HG03457 (cell line): ENCODE measurements at regions not wholly inside any gene's neighbourhood (a gene's known extent, or its start where the extent isn't known, plus 50 kb on each side); places are given as distances from the start of the nearest gene placed in this dataset.
"Not testable (repeated sequence)": the region's sequence is repeated elsewhere in the genome, so short reads cannot be mapped to it uniquely, and the experiment has no call there.

Experiments
- ATAC-seq: cut with Tn5 transposase; IDR thresholded peaks from one replicate; pipeline ENCODE4 v1.9.1; 2021; ENCODE audit warnings: moderate number of reproducible peaks; ENCODE audit not compliant: unreplicated experiment

DNA sequence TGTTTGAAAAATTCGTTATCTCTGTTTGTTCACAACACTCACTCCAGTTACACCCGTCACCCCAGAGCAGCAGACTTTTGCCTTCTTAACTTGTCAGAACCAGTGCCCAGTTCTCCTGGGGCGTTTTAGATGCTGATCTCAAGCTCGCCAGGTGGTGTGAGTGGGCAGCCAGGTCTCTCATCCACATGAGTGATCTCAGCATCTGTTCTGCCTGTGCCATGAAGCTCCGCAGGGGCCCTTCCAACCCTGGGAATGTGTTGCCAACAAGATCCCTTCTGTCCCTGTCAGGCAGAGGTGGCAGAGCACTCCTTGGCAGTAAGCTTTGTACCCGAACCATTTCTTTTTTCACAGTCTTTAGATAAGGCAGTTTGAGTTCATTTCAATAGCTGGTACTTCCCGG, 896.5 kb downstream of the UQCRFS1 start:
- no peak for ATAC-seq

DNA sequence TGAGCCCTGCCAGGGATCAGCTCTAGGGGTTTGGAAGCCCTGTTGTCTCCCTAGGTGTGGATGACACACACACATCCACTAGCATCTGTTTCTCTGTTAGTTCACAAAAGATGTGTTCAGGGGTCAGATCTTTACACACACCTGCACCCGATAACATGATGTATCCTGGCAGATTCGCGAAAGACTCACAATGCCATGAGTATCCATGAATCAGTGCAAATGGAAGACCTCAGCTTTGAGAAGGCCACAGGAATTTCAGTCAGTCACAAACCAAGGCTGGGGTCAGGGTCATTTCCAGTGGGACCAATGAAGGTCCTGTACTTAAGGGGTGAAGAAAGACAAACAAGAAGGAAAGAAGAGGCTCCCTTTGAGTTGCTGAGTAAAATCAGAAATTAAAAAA, 898.2 kb downstream of the UQCRFS1 start:
- no peak for ATAC-seq

DNA sequence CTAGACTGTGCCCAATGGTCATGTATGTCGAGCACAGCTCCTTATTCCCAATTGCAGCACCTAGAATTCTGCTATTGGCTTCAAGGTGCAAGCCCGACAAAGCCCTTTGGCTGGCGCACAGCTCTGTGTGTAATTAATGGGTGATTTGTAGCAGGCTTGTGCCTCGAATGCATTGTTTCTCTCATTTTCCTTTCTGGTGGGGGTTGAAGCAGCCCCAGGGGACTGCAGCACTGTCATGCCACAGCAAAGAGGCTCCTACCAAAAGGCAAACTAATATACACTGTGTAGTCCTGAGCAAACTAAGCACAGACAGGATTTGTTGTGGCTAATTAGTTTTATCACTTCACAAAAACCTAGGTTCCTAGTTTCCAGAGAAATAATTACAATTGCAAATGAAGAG, 898.7 kb downstream of the UQCRFS1 start:
- no peak for ATAC-seq

DNA sequence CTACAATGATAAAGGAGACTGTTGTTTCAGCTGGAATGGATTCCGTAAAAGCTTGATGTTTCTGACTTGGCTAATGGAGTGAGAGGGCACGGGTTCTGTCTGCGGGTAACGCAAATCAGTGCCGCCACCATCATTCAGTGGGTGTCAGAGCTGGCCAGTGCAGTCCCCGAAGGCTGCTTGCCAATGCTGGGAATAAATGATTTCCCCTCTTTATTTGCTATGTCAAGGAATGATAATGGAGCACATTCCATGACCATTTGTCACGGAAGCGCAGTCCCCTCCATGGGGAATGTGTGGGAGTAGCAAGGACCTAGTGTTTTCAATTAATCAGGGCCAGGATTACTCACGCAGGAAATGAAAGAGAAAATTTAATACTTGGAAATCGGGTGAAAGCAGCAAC, 899.3 kb downstream of the UQCRFS1 start:
- ATAC-seq: no peak

DNA sequence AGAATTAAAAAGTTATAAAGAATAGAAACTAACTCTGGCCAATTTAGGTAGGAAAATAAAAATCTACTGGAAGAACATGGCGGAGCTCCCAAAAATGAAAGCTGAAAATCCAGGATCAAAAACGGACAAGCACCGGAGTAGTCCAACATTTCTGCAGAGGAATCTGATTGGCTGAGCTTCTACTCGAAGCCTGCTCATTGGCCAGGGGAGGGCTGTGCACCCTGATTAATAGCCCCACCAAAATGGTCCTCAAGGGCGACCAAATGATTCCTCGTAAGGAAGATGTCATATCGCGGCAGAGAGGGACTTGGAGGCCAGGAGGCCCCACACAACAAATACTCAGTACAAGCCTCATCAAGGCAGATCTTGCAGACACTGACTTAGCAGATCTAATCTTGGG, 900.7 kb downstream of the UQCRFS1 start:
- no peak for ATAC-seq

DNA sequence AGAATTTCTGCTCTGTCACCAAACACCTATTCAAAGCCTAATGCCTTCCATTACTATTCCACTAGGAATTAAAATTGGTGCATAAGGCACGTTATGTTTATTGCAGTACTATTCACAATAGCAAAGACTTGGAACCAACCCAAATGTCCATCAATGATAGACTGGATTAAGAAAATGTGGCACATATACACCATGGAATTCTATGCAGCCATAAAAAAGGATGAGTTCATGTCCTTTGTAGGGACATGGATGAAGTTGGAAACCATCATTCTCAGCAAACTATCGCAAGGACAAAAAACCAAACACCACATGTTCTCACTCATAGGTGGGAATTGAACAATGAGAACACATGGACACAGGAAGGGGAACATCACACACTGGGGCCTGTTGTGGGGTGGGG, 902.1 kb downstream of the UQCRFS1 start:
- not testable (repeated sequence) for ATAC-seq

DNA sequence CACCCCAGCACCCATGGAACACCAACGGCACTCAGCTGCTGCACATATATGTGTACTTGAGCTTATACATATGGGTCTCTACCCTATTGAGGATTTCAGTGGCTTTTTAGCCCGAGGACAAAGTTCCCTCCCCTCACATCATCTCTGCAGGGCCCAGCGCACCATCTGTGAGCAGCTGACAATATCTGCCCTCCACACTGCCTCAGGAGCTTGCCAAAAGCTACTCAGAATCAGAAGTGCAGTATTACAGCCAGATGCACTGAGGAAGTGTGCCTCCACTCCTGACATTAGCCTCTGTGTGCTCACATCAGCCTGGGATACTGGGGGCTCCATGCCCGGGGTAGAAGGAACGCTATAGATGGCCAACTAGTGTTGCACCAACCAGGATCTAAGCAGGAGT, 903.9 kb downstream of the UQCRFS1 start:
- ATAC-seq: no peak

DNA sequence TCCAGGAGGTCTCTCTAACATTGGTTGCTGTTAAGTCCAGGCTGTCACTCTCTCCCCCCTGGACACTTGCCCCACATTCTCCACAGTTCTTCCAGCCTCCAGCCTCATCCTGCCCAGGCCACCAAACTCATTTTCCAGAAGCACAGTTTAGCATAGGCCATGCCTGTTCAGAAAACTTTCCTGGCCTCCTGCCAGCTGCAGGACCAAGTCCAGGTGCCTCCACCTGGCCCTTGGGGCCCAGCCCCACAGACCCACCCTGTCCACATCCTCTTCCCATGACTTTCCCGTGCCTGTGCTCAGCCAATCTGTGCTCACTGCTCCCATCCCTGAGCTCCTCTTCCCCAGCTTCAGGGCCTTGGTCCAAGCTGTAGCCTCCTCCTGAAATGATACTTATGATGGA, 905.0 kb downstream of the UQCRFS1 start:
- no peak for ATAC-seq

DNA sequence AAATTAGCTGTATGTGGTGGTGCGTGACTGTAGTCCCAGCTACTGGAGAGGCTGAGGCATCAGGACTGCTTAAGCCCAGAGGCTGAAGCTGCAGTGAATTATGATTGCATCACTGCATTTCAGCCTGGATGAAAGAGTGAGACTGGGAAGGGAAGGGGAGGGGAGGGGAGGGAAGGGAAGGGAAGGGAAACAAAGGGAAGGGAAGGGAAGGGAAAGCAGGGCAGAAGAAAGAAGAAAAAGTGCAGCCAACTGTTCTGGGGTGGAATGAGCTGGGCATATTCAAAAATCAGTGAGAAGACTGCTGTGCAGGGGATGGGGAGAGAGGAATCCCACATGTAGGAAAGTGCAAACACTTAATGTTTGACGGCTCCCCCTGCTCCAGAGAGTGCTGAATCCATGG, 905.5 kb downstream of the UQCRFS1 start:
- ATAC-seq: no peak

DNA sequence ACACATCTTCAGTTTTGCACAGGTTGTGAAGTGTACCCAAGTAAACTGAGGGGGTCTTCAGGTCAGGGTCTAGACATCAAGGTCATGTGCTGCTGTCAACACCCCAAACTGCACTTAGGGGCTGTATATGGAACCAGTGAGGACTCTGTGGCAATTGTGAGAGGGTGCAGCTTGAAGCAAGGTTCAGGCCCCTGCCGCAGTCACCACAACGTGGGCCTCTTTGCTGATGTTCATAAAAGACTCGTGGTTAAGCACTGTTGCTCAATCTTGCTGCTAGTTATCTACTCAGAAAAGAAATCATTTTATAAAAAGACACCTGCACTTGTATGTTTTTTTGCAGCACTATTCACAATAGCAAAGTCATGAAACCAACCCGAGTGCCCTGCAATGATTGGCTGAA, 907.4 kb downstream of the UQCRFS1 start:
- ATAC-seq: no peak

DNA sequence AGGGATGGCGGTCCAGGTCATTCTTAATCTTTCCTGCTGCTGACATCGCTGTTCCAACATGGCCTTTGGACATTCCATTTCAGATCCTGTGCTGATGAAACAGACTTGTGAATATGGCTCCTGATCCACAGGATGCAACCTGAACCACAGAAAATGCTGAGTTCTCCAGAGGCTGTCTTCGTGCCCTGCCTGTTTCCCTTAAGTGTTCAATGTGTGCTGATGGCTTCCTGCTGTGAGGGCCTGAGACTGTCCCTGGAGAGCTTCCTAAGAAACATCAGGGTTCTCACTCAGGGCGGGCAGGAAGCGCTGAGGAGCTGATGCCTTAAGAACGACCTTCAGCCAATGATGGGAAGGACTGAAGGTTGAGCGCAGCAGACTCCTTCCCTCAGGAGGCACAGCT, 909.4 kb downstream of the UQCRFS1 start:
- ATAC-seq: no peak

DNA sequence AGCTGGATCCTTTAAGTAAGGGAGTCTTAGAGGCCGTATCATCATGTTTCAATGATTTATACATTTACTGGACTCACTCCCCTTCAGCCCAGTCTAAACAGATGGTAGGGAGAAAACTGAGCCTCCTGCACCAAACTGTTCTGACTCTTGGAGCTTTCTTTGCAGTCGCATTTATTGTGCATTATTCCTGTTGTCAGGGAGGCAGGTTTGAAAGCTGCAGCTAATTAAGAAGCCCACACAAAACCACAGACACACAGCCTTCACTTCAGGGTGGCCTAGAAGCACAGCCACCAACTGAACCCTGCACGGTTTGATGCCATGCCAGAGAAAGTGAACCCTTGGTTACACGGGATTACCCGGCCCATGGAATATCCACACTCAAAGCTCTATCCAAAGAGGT, 911.0 kb downstream of the UQCRFS1 start:
- no peak for ATAC-seq

DNA sequence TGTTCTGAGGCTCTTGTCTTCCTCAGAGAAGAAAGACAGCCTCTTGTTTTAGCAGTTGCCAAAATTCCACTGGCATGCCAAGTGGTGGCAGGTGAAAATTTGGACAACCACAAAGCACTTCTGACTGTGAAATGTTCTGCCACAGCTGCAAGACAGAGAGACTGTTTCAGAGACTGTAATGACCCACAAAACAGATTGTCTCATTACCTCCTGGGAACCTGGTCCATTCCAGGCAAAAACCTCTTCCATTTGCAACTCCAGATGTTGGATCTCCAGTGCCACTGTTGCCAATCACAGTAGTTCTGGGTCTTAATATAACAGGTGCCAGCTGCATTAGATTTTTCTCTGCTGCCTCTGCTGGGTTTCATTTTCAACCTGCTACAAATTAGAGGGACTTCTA, 911.5 kb downstream of the UQCRFS1 start:
- no peak for ATAC-seq

DNA sequence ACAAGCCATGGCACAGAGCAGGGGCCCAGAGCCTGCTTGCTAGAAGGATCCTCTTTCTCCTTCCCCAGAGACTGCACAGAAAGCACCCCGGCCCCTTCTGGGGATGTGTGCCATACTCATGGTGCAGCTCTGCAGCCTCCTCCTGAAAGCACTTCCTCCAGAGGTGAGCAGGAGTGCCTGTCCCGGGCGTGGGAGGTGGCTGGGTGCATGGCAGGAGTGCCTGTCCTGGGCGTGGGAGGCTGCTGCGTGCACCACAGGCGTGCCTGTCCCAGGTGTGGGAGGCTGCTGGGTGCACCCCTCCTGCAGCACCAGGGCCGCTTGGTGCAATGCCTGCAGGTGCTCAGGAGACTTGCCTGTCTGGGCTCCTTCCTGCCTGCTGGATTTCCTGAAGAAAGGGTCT, 913.3 kb downstream of the UQCRFS1 start:
- ATAC-seq: no peak

DNA sequence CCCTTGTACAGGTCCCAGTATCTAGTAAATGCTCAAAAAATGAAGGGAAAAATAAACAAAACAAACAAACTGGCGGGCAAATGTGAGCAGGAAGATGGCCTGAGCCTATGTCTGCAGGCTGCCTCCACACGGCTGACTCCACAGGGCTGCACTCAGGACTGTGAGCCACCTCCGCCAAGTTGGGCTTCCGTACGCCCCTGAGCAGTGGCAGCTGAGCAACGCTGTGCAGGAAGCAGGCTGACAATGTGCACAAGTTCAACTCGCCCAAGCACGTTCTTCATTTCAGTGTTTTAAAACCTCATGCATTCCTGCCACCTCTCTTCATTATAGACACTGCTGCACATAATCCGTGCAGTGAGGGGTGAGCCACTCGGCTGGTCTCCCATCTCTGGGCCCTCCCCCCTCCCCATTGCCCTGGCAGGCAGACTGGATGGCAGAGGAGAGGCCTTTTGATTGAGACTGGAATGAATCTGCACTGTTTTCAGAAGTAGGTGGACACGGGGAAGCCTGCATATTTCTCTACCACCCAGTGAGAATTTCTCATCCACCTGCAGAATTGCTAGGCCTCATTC, 915.3 kb downstream of the UQCRFS1 start:
- ATAC-seq: no peak

DNA sequence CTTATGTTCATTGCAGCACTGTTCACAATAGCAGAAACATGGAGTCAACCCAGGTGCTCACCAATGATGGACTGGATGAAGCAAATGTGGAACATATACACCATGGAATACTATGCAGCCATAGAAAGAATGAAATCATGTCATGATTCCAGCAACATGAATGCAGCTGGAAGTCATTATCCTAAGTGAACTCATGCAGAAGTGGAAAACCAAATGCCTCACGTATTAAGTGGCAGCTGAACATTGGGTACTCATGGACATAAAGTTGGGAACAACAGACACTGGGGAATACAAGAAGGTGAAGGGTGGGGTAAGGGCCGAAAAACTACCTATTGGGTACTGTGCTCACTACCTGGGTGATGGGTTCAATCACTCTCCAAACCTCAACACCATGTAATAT, 915.9 kb downstream of the UQCRFS1 start:
- ATAC-seq: no peak

DNA sequence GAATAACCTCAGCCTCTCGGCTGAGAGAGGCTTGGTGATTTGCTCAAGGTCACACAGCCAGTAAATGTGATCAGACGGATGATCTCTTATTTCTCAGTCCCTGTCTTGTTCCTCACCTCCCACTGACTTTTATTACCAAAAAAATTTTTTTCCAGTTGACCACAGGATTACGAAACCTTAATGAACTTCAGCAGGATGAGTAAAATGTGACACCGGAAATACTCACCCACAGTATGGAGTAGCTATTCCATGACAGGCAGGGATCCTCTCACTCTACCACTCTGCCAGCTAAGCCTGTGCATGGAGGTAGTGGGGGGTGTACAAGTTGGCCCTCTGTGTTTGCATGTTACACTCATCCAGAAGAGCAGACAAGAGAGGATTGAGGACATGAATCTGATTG, 916.4 kb downstream of the UQCRFS1 start:
- no peak for ATAC-seq

DNA sequence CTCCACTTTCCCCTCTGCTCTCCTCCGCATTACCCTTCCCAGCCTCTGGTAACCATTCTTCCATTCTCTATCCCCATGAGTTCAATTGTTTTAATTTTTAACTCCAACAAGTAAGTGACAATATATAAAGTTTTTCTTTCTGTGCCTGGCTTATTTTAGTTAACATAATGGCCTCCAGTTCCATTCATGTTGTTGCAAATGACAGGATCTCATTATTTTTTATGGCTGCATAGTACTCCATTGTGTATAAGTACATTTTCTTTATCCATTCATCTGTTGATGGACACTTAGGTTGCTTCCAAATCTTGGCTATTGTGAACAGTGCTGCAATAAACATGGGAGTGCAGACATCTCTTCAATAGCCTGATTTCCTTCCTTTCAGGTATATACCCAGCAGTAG, 918.0 kb downstream of the UQCRFS1 start:
- not testable (repeated sequence) for ATAC-seq

DNA sequence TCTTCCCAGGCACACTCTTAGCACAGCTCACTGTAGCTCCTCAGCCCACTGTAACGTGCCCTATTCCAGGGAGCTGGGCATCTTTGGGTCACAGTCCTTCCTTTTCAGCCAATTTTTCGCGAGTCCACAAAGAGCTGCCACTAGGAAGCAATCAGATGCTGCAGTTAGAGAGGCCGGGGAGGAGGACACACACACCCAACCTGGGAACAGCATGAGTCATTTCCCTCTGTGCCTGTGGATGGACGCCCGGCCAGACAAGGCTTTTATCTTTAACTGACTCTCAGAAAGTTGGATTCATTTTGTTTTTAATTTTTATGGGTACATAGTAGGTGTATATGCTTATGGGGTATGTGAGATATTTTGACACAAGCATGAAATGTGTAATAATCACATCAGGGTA, 918.6 kb downstream of the UQCRFS1 start:
- ATAC-seq: no peak

DNA sequence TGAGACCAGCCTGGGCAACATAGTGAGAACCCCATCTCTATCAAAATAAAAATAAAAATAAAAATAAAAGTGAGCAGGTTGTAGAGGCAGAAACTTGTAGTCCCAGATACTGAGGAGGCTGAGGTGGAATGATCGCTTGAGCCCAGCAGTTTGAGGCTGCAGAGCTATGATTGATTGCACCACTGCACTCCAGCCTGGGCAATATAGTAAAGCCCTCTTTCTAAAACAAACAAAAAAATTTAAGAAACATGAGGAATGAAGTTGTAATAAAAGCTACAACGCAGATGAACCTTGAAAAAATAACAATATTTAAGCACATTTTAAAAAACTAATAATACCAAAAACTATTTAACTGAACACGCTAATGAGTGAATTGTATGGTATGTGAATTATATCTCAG, 919.3 kb downstream of the UQCRFS1 start:
- ATAC-seq: no peak

DNA sequence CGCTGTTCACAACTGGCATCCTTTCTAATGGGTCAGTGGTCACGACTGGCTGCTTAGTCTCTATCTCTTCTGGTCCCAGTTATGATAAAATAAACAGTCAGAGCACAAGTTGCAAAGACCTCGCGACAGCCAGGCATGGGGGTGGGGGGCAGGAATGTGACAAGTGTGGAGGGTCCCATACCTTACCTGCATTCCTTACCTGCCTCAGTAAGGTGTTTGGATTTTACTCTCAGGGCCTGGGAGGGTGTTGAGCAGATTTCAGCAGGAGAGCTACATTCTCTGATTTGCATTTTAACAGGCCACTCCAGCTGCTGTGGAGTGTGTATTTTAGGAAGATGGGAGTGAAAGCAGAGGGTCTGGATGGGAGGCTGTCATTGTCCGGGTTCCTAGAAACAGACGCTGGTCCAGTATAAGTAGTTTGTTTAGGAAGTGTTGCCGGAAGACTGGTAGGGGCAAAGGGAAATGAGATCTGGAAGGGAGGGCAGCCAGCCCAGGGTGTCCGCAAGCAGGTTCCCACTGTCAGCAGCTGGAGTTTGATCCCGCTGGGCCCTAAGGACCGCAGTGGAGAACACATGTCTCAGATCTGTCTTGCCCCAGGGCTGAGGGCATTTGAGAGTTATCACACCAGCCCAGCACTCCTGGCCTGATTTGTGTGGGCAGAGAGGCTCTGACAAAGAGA, 920.0 kb downstream of the UQCRFS1 start:
- no peak for ATAC-seq

DNA sequence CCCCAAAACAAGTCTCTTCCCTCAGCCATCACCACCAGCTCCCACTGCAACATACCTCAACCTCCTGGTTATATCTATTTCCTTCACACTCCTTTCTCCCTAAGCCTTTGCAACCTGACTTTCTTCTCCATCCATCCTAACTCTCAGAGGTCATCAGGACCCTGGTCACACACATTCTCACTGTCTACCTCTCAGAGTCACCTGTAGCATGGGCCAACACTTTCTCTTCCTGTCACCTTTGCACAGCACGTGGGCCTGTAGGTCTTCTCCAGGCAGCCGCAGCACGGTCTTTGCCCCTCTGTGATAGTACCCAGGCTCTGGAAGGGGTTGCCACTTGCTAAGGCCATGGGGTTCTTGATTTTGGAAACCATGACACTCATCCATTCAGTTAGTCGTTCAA, 921.1 kb downstream of the UQCRFS1 start:
- no peak for ATAC-seq

DNA sequence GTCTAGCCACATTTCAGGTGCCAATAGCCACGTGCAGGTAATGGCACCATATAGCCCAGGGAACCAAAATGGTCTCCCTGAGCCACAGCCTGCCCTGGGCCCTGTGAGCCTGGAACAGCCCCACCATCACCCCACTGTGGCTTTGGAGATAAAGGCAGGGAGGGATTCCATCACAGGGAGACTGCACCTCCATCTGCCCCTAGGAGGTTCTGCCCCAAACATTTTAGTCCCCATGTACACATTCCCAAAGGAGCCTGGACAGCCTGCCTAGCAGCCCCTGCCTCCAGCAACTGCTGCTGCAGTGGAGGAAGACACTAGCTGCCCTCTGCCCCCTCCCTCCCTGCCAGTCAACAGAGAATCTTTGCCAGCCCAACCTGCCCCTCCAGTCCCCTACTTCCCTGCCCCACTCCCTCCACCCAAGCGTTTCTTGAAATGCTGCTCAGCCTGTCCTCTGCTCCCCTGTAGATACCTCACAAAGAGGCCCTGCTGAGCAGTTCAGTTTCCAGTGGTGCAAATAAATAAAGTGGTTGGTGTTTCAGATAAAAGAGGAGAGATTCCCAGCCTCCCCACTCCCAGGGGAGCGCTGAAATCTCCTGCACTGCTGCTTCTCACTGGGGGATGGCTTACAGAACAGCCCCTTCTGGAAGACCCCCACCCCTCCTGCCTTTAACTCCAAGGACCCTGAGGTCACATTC, 921.8 kb downstream of the UQCRFS1 start:
- no peak for ATAC-seq
